ENCODE measurements at regions not wholly inside any gene's neighbourhood (a gene's known extent, or its start where the extent isn't known, plus 50 kb on each side); places are given as distances from the start of the nearest gene placed in this dataset.
A peak's percentile ranks its signal among the peaks of the same experiment; 100 is the strongest.
"Not testable (repeated sequence)": the region's sequence is repeated elsewhere in the genome, so short reads cannot be mapped to it uniquely, and the experiment has no call there.

DNA sequence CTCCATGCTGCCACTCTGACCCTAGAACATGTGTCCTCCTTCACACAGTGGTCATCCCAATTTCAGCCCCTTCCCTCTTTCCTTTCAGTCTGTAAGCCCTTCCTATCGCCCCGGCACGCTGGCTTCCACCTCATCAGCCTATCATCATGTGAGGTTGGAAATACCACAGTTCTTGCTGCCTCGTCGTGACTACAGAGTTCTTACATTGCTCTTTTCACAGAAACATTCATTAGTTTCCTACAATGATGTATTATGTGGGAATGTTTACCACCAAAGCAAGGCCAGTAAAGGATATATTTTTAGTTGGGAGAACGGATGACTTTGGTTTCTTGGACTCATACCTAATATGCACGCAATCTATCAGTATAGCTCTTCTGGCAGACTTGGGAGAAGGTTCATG lies 169.5 kb upstream of the BOD1L1 start:
- DNase-seq (ENCODE audit: low read depth): no peak
- no peak overlapping the region for H3K4me3 ChIP-seq (ENCODE audit: control insufficient read depth, low read depth, low read length)
- TF ChIP-seq, protein P1, sequence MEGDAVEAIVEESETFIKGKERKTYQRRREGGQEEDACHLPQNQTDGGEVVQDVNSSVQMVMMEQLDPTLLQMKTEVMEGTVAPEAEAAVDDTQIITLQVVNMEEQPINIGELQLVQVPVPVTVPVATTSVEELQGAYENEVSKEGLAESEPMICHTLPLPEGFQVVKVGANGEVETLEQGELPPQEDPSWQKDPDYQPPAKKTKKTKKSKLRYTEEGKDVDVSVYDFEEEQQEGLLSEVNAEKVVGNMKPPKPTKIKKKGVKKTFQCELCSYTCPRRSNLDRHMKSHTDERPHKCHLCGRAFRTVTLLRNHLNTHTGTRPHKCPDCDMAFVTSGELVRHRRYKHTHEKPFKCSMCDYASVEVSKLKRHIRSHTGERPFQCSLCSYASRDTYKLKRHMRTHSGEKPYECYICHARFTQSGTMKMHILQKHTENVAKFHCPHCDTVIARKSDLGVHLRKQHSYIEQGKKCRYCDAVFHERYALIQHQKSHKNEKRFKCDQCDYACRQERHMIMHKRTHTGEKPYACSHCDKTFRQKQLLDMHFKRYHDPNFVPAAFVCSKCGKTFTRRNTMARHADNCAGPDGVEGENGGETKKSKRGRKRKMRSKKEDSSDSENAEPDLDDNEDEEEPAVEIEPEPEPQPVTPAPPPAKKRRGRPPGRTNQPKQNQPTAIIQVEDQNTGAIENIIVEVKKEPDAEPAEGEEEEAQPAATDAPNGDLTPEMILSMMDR (conservative IDR thresholded peaks at IDR 0.05; ENCODE audit: control insufficient read depth, insufficient read depth, low read depth, low read length): no peak

DNA sequence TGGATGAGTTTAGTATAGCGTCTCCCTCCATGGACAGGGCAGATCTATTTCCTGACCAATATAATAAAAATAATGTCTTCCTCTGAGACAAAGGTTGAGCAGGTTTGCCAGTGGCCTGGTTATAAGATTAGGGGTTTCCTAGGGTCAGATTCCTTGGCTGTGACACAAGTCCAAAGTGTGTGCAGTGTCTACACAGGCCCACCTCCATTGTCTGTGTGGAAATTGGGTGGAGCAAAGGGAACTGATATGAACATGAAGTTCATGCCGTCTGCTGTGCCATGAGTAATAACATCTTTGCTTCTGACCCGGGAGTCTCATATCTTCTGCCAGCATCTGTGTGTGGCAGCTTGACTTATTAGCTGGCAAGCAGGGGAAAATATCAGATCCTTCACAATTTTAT lies 187.7 kb upstream of the BOD1L1 start:
- DNase-seq (ENCODE audit: low read depth): no peak
- TF ChIP-seq, protein P1 (conservative IDR thresholded peaks at IDR 0.05; ENCODE audit: control insufficient read depth, insufficient read depth, low read depth, low read length): no peak
- H3K4me3 ChIP-seq (ENCODE audit: control insufficient read depth, low read depth, low read length): no peak overlapping the region

DNA sequence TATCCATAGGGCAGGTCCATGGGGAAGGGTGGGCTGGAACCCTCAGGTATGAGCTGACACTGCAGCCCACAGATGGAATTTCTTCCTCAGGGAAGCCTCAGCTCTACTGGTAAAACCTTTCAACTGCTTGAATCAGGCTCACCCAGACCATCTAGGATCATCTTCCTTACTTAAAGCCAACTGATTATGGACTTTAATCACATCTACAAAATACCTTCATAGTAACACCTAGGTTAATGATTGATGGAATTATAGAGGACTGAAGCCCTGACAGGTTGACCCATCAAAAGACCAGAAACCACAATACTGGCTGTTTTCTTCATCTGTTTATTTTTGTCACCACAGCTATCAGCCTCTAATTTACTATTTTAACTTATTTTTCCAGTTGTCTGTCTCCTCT lies 188.9 kb upstream of the BOD1L1 start:
- no peak overlapping the region for H3K4me3 ChIP-seq (ENCODE audit: control insufficient read depth, low read depth, low read length)
- TF ChIP-seq, protein P1 (conservative IDR thresholded peaks at IDR 0.05; ENCODE audit: control insufficient read depth, insufficient read depth, low read depth, low read length): no peak

DNA sequence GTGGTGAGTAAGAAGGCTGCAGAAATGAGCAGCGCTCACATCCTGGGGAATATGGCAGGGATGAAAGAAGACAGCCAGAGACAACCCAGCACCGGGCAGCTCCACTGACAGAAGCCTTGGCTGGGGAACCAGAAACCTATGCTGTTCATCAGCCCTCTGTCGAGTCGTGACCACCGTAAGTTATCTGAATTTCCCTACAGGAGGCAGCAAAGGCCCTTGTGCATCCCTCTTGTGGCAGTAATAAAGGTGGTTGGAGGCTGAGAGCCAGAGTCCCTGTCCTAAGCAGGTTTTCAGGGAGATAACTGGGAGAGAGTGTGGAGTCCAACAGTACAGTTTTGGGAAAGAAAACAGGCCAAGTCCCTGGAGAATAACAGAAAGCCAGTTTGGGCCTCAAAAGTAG lies 194.0 kb upstream of the BOD1L1 start:
- TF ChIP-seq, protein P1 (conservative IDR thresholded peaks at IDR 0.05; ENCODE audit: control insufficient read depth, insufficient read depth, low read depth, low read length): no peak
- DNase-seq (ENCODE audit: low read depth): peak; percentile 18
- H3K4me3 ChIP-seq (ENCODE audit: control insufficient read depth, low read depth, low read length): no peak overlapping the region

More for the DNA sequence above, 188.9 kb upstream of the BOD1L1 start:
- DNase-seq (ENCODE audit: low read depth): no peak

DNA sequence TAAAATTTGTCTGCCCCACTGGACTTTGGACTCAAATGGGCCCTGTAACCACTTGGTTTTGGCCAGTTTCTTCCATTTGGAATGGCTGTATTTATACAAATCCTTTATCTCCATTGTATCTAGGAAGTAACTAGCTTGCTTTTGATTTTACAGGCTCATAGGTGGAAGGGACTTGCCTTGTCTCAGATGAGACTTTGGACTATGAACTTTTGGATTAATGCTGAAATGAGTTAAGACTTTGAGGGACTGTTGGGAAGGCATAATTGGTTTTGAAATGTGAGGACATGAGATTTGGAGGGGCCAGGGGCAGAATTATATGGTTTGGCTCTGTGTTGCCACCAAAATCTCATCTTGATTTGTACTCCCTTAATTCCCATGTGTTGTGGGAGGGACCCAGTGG lies 198.3 kb upstream of the BOD1L1 start:
- not testable (repeated sequence) for H3K4me3 ChIP-seq (ENCODE audit: control insufficient read depth, low read depth, low read length); DNase-seq (ENCODE audit: low read depth)

GRCh38 chr4:13829457-13829856 lies 201.9 kb upstream of the BOD1L1 start:
- no peak overlapping the region for H3K4me3 ChIP-seq (ENCODE audit: control insufficient read depth, low read depth, low read length)
- peak; percentile 8 for DNase-seq (ENCODE audit: low read depth)
- TF ChIP-seq, protein P1 (conservative IDR thresholded peaks at IDR 0.05; ENCODE audit: control insufficient read depth, insufficient read depth, low read depth, low read length): no peak

GRCh38 chr4:13830449-13830848 lies 202.9 kb upstream of the BOD1L1 start:
- TF ChIP-seq, protein P1 (conservative IDR thresholded peaks at IDR 0.05; ENCODE audit: control insufficient read depth, insufficient read depth, low read depth, low read length): no peak
- no peak for DNase-seq (ENCODE audit: low read depth)
- no peak overlapping the region for H3K4me3 ChIP-seq (ENCODE audit: control insufficient read depth, low read depth, low read length)

All from fibroblast of mammary gland (primary cell).